A549 (cell line): ENCODE measurements at regions not wholly inside any gene's neighbourhood (a gene's known extent, or its start where the extent isn't known, plus 50 kb on each side); places are given as distances from the start of the nearest gene placed in this dataset.

Experiments
- EP300 ChIP-seq, 2 experiments: fragments of >200 bp; sonication (Bioruptor Twin); formaldehyde crosslinking; IDR thresholded peaks; 2 replicates in 1 of 2; 3 replicates in 1 of 2; pipeline ENCODE4 v1.6.1; 2016 to 2017
- HDAC2 ChIP-seq: fragments of 200-600 bp; sonication (generic); IDR thresholded peaks from 2 replicates; pipeline ENCODE4 v1.6.1; 2016
- TF ChIP-seq, protein P1 (sequence below): fragments of >200 bp; sonication (Bioruptor Twin); formaldehyde crosslinking; IDR thresholded peaks from 3 replicates; pipeline ENCODE4 v1.5.1; 2016

DNA sequence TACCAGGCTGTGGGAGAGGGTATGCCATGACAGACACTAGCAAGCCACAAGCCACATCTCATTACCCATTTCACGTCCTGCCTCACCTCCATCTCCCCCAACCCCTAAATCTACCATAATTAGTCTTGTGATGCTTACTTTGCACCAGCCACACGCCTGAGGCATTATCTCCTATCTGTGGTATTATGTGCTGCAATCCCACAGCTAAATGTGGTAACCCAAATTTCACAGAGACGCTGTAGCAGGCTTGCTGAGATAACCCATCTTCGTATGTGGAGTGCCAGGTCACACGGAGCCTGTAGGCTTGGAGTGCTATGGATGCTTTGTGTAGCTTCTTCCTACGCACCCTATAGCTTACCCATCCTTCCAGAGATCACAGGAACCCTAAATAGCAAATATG lies 256.7 kb upstream of the KCNH8 start:
- TF ChIP-seq, protein P1, sequence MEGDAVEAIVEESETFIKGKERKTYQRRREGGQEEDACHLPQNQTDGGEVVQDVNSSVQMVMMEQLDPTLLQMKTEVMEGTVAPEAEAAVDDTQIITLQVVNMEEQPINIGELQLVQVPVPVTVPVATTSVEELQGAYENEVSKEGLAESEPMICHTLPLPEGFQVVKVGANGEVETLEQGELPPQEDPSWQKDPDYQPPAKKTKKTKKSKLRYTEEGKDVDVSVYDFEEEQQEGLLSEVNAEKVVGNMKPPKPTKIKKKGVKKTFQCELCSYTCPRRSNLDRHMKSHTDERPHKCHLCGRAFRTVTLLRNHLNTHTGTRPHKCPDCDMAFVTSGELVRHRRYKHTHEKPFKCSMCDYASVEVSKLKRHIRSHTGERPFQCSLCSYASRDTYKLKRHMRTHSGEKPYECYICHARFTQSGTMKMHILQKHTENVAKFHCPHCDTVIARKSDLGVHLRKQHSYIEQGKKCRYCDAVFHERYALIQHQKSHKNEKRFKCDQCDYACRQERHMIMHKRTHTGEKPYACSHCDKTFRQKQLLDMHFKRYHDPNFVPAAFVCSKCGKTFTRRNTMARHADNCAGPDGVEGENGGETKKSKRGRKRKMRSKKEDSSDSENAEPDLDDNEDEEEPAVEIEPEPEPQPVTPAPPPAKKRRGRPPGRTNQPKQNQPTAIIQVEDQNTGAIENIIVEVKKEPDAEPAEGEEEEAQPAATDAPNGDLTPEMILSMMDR, result no peak
- TF ChIP-seq EP300 (IDR thresholded peaks at IDR 0.05) (no peak), HDAC2 (no peak)
